HG03460 (cell line): ENCODE measurements at regions not wholly inside any gene's neighbourhood (a gene's known extent, or its start where the extent isn't known, plus 50 kb on each side); places are given as distances from the start of the nearest gene placed in this dataset.

Experiments used
- ATAC-seq: cut with Tn5 transposase; IDR thresholded peaks from one replicate; pipeline ENCODE4 v1.9.1; 2021; ENCODE audit not compliant: unreplicated experiment

- ATAC-seq, result no peak
Observed at GRCh38 chr2:64398516-64399129, 55.3 kb upstream of the LGALSL start.

DNA sequence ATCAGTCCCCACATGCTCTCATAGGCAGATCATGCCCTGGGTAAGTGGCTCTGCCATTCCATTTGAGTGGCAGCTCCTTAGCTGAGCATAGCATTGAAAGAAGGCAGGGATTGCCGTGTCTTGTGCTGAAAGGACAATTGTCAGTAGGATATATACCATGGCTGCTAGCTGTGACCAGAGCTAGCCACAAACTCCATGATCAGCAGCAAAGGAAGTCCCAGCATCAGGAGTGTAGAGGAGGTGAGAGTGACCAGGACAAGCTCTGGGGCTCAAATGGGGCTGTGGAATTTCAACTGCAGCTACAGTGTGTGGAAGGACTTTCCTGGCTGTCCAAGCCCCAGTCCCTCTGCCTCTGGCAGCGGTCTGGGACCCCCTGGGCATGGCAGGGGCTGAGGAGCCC, 54.4 kb upstream of the LGALSL start:
- no peak for ATAC-seq

GRCh38 chr2:64400105-64400728, 53.7 kb upstream of the LGALSL start:
- ATAC-seq, result no peak

- no peak for ATAC-seq
Observed at GRCh38 chr2:64400733-64401528, 53.0 kb upstream of the LGALSL start.

GRCh38 chr2:64401529-64401880, 52.5 kb upstream of the LGALSL start:
- ATAC-seq, result no peak

DNA sequence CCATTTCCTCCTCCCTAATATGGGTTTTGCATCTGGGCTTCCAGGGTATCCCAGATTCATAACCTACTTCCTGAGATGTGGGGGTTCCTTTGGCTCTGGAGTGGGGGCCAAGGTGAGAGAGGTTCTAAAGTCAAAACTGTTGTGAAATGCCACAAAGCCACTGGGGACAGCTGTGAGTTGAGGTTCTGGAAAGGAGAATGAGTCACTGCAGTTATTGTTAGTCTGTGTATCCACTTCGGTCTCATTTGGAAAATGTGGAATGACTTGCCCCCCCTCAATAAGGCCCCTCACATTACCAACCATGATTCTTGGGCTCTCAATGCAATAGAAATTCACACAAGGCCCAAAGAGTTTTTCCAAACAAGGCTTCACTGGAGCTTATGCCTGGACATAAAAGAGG, 51.1 kb upstream of the LGALSL start:
- no peak for ATAC-seq

DNA sequence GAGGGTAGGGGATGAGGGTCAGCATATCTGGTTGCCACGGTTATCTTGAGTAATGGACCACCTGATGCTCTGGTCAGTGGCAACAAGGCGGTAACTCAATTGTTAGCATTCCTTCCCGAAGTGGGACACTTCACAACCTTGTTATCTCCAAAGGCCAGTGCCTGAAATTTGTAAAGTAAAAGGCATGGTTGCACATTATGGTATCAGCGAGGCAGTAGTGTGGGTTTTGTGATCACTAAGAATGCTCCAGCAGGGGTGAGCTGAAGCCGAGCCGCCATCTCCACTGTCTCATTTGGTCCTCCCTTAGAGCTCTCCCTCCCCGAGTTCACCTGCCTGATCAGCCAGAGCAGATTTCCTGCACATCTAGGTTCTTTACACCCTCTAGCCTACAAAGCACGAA, 50.5 kb upstream of the LGALSL start:
- no peak for ATAC-seq

GRCh38 chr2:64404002-64404731, 49.8 kb upstream of the LGALSL start:
- ATAC-seq, result no peak
